ENCODE measurements at regions not wholly inside any gene's neighbourhood (a gene's known extent, or its start where the extent isn't known, plus 50 kb on each side); places are given as distances from the start of the nearest gene placed in this dataset.
"Not testable (repeated sequence)": the region's sequence is repeated elsewhere in the genome, so short reads cannot be mapped to it uniquely, and the experiment has no call there.

- H4K20me1 ChIP-seq (ENCODE audit: insufficient read depth): no peaks in the 10 kb centered on the region
- in situ Hi-C loops (cut with MboI): no loop called here
- no peaks in the 10 kb centered on the region for H3K9me2 ChIP-seq (ENCODE audit: insufficient read depth)
- no peak overlapping the region for H3K27ac ChIP-seq
- no peak overlapping the region for H3K4me2 ChIP-seq (ENCODE audit: unreplicated experiment)
- WGBS, 2 experiments (ENCODE audit: low coverage in 1 of 2, low lambda C conversion rate in 2 of 2, missing lambda C conversion rate in 2 of 2): 56 to 62% methylated on average over 6 of the region's 6 CpGs
- H3K36me3 ChIP-seq (ENCODE audit: low read depth): no peaks in the 10 kb centered on the region
- no peaks in the 10 kb centered on the region for H3K79me2 ChIP-seq (ENCODE audit: insufficient read depth)
- H3K4me3 ChIP-seq: no peak overlapping the region
- 0 out of 2 replicates have a peak, but pooled peaks cover 5% of the 10 kb centered on the region for H3K27me3 ChIP-seq (replicated peaks; ENCODE audit: insufficient read depth)
- H3F3A ChIP-seq (ENCODE audit: insufficient read depth): no peaks in the 10 kb centered on the region
- H2AFZ ChIP-seq: no peak overlapping the region
- no peaks in the 10 kb centered on the region for H3K4me1 ChIP-seq (ENCODE audit: insufficient read depth)
- no peaks in the 10 kb centered on the region for H3K9me3 ChIP-seq (ENCODE audit: low read depth)
- no peak for DNase-seq
- H3K9ac ChIP-seq: no peak overlapping the region
- TF ChIP-seq EZH2 (IDR thresholded peaks at IDR 0.05; ENCODE audit: insufficient read depth, poor library complexity, severe bottlenecking) (no peak), EZH2phosphoT487 (IDR thresholded peaks at IDR 0.05; ENCODE audit: insufficient read depth, low read depth) (no peak)
Measured at GRCh38 chr5:163869581-163869980, 364.2 kb downstream of the MAT2B start.

- Histone ChIP-seq H2AFZ (no peak overlapping the region), H3K4me1 (ENCODE audit: insufficient read depth) (no peaks in the 10 kb centered on the region)
- 1 to 2% methylated on average over 2 of the region's 2 CpGs for WGBS, 2 experiments (ENCODE audit: low coverage in 1 of 2, low lambda C conversion rate in 2 of 2, missing lambda C conversion rate in 2 of 2)
Measured at GRCh38 chr5:163870441-163870840, 365.0 kb downstream of the MAT2B start.

GRCh38 chr5:163874431-163874830, 369.0 kb downstream of the MAT2B start:
- no peak overlapping the region for H3K4me2 ChIP-seq (ENCODE audit: unreplicated experiment)
- TF ChIP-seq EZH2phosphoT487 (IDR thresholded peaks at IDR 0.05; ENCODE audit: insufficient read depth, low read depth) (no peak), EZH2 (IDR thresholded peaks at IDR 0.05; ENCODE audit: insufficient read depth, poor library complexity, severe bottlenecking) (no peak)
- H3K27me3 ChIP-seq (replicated peaks; ENCODE audit: insufficient read depth): peaks cover 5% of the 10 kb centered on the region; the same call in 1 of the 2 replicates
- no peaks in the 10 kb centered on the region for H3K36me3 ChIP-seq (ENCODE audit: low read depth)
- H3K27ac ChIP-seq: no peak overlapping the region
- H3K9me3 ChIP-seq (ENCODE audit: low read depth): no peaks in the 10 kb centered on the region
- H4K20me1 ChIP-seq (ENCODE audit: insufficient read depth): no peaks in the 10 kb centered on the region
- H3K9me2 ChIP-seq (ENCODE audit: insufficient read depth): no peaks in the 10 kb centered on the region
- H3K9ac ChIP-seq: no peak overlapping the region
- no peak for DNase-seq
- H3K79me2 ChIP-seq (ENCODE audit: insufficient read depth): no peaks in the 10 kb centered on the region
- in situ Hi-C loops (cut with MboI): no loop called here
- no peaks in the 10 kb centered on the region for H3F3A ChIP-seq (ENCODE audit: insufficient read depth)
- no peak overlapping the region for H3K4me3 ChIP-seq
- H2AFZ ChIP-seq: no peak overlapping the region
- H3K4me1 ChIP-seq (ENCODE audit: insufficient read depth): no peaks in the 10 kb centered on the region

More at GRCh38 chr5:163870441-163870840, 365.0 kb downstream of the MAT2B start:
- no peaks in the 10 kb centered on the region for H3K9me2 ChIP-seq (ENCODE audit: insufficient read depth)
- H3F3A ChIP-seq (ENCODE audit: insufficient read depth): no peaks in the 10 kb centered on the region
- 0 out of 2 replicates have a peak, but pooled peaks cover 5% of the 10 kb centered on the region for H3K27me3 ChIP-seq (replicated peaks; ENCODE audit: insufficient read depth)
- no peaks in the 10 kb centered on the region for H4K20me1 ChIP-seq (ENCODE audit: insufficient read depth)
- no peak overlapping the region for H3K27ac ChIP-seq
- H3K36me3 ChIP-seq (ENCODE audit: low read depth): no peaks in the 10 kb centered on the region
- in situ Hi-C loops (cut with MboI): no loop called here
- H3K9me3 ChIP-seq (ENCODE audit: low read depth): no peaks in the 10 kb centered on the region
- H3K79me2 ChIP-seq (ENCODE audit: insufficient read depth): no peaks in the 10 kb centered on the region
- H3K4me3 ChIP-seq: no peak overlapping the region
- H3K9ac ChIP-seq: no peak overlapping the region
- DNase-seq: no peak
- TF ChIP-seq EZH2 (IDR thresholded peaks at IDR 0.05; ENCODE audit: insufficient read depth, poor library complexity, severe bottlenecking): no peak
- TF ChIP-seq EZH2phosphoT487 (IDR thresholded peaks at IDR 0.05; ENCODE audit: insufficient read depth, low read depth): no peak
- H3K4me2 ChIP-seq (ENCODE audit: unreplicated experiment): no peak overlapping the region

GRCh38 chr5:163874912-163875311, 369.5 kb downstream of the MAT2B start:
- in situ Hi-C loops (cut with MboI); H3K79me2 ChIP-seq (ENCODE audit: insufficient read depth); DNase-seq; H3K9ac ChIP-seq; H3K27me3 ChIP-seq (replicated peaks; ENCODE audit: insufficient read depth); H3K27ac ChIP-seq; H4K20me1 ChIP-seq (ENCODE audit: insufficient read depth); H3K9me2 ChIP-seq (ENCODE audit: insufficient read depth); H2AFZ ChIP-seq; H3K4me2 ChIP-seq (ENCODE audit: unreplicated experiment); H3K36me3 ChIP-seq (ENCODE audit: low read depth); H3F3A ChIP-seq (ENCODE audit: insufficient read depth); H3K9me3 ChIP-seq (ENCODE audit: low read depth); H3K4me3 ChIP-seq; H3K4me1 ChIP-seq (ENCODE audit: insufficient read depth): not testable (repeated sequence)
- 48 to 49% methylated on average over 3 of the region's 3 CpGs for WGBS, 2 experiments (ENCODE audit: low coverage in 1 of 2, low lambda C conversion rate in 2 of 2, missing lambda C conversion rate in 2 of 2)

GRCh38 chr5:163877865-163878264, 372.4 kb downstream of the MAT2B start:
- H3F3A ChIP-seq (ENCODE audit: insufficient read depth): no peaks in the 10 kb centered on the region
- H3K9me3 ChIP-seq (ENCODE audit: low read depth): no peaks in the 10 kb centered on the region
- no peaks in the 10 kb centered on the region for H3K79me2 ChIP-seq (ENCODE audit: insufficient read depth)
- H3K4me3 ChIP-seq: no peak overlapping the region
- no peak for DNase-seq
- TF ChIP-seq EZH2 (IDR thresholded peaks at IDR 0.05; ENCODE audit: insufficient read depth, poor library complexity, severe bottlenecking): no peak
- H3K9ac ChIP-seq: no peak overlapping the region
- H2AFZ ChIP-seq: no peak overlapping the region
- H3K4me1 ChIP-seq (ENCODE audit: insufficient read depth): no peaks in the 10 kb centered on the region
- WGBS, 2 experiments (ENCODE audit: low coverage in 1 of 2, low lambda C conversion rate in 2 of 2, missing lambda C conversion rate in 2 of 2): 50 to 71% methylated on average over 1 of the region's 1 CpG
- H3K4me2 ChIP-seq (ENCODE audit: unreplicated experiment): no peak overlapping the region
- H4K20me1 ChIP-seq (ENCODE audit: insufficient read depth): no peaks in the 10 kb centered on the region
- no peaks in the 10 kb centered on the region; the same call in 1 of the 2 replicates for H3K27me3 ChIP-seq (replicated peaks; ENCODE audit: insufficient read depth)
- no peaks in the 10 kb centered on the region for H3K9me2 ChIP-seq (ENCODE audit: insufficient read depth)
- no peak overlapping the region for H3K27ac ChIP-seq
- in situ Hi-C loops (cut with MboI): no loop called here
- no peaks in the 10 kb centered on the region for H3K36me3 ChIP-seq (ENCODE audit: low read depth)
